ENCODE measurements at regions not wholly inside any gene's neighbourhood (a gene's known extent, or its start where the extent isn't known, plus 50 kb on each side); places are given as distances from the start of the nearest gene placed in this dataset.

GRCh38 chr2:149808556-149808955, 221.0 kb upstream of the MMADHC start:
- Mint-ChIP-seq H3K36me3 (ENCODE audit: insufficient read depth, unreplicated experiment) (no peaks in the 10 kb centered on the region), H3K4me1 (ENCODE audit: low read depth, unreplicated experiment) (no peaks in the 10 kb centered on the region), H3K27me3 (ENCODE audit: unreplicated experiment) (no peaks in the 10 kb centered on the region), H3K9me3 (ENCODE audit: low read depth, unreplicated experiment) (peaks cover 5% of the 10 kb centered on the region), H3K4me3 (ENCODE audit: low read depth, unreplicated experiment) (no peak overlapping the region), H3K27ac (ENCODE audit: unreplicated experiment) (no peak overlapping the region)
- intact Hi-C loops (cut with micrococcal nuclease; ENCODE audit: unreplicated experiment) = no loop called here
- TF ChIP-seq, protein P1, sequence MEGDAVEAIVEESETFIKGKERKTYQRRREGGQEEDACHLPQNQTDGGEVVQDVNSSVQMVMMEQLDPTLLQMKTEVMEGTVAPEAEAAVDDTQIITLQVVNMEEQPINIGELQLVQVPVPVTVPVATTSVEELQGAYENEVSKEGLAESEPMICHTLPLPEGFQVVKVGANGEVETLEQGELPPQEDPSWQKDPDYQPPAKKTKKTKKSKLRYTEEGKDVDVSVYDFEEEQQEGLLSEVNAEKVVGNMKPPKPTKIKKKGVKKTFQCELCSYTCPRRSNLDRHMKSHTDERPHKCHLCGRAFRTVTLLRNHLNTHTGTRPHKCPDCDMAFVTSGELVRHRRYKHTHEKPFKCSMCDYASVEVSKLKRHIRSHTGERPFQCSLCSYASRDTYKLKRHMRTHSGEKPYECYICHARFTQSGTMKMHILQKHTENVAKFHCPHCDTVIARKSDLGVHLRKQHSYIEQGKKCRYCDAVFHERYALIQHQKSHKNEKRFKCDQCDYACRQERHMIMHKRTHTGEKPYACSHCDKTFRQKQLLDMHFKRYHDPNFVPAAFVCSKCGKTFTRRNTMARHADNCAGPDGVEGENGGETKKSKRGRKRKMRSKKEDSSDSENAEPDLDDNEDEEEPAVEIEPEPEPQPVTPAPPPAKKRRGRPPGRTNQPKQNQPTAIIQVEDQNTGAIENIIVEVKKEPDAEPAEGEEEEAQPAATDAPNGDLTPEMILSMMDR (IDR thresholded peaks at IDR 0.05; ENCODE audit: unreplicated experiment) = no peak
- no TSS peak for BruUV-seq (replicated peaks)
- CTCF ChIA-PET = interaction anchor here (1.4 kb wide), 1 partner anchor 11 kb away, joined by 5 read pairs; no protein-coding TSS in a partner anchor
- DNase-seq = no peak

DNA sequence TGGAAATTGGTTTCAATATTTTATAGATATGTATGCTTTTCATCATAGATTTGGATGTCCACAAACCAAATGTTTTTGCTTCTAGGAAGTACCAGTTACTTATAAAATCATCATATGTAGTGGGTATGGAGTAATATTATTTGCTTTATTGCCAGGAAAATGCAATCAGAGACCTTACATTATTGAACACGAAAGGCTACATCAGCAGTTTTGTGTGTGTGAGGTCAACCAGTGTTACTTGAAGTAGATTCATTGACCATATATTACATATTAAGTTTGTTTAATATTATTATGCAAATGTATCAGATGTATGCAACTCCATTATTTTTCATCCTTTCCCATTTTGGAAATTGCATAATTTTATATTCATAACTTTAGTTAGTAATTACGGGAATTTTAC, 219.1 kb upstream of the MMADHC start:
- no peaks in the 10 kb centered on the region for H3K27me3 Mint-ChIP-seq (ENCODE audit: unreplicated experiment)
- intact Hi-C loops (cut with micrococcal nuclease; ENCODE audit: unreplicated experiment) = no loop called here
- BruUV-seq (replicated peaks) = no TSS peak
- H3K4me3 Mint-ChIP-seq (ENCODE audit: low read depth, unreplicated experiment) = no peak overlapping the region
- H3K27ac Mint-ChIP-seq (ENCODE audit: unreplicated experiment) = no peak overlapping the region
- CTCF ChIA-PET = no interaction called here
- no peaks in the 10 kb centered on the region for H3K4me1 Mint-ChIP-seq (ENCODE audit: low read depth, unreplicated experiment)
- peaks cover 3% of the 10 kb centered on the region for H3K9me3 Mint-ChIP-seq (ENCODE audit: low read depth, unreplicated experiment)
- TF ChIP-seq, protein P1 (IDR thresholded peaks at IDR 0.05; ENCODE audit: unreplicated experiment) = no peak
- DNase-seq = no peak
- H3K36me3 Mint-ChIP-seq (ENCODE audit: insufficient read depth, unreplicated experiment) = no peaks in the 10 kb centered on the region

DNA sequence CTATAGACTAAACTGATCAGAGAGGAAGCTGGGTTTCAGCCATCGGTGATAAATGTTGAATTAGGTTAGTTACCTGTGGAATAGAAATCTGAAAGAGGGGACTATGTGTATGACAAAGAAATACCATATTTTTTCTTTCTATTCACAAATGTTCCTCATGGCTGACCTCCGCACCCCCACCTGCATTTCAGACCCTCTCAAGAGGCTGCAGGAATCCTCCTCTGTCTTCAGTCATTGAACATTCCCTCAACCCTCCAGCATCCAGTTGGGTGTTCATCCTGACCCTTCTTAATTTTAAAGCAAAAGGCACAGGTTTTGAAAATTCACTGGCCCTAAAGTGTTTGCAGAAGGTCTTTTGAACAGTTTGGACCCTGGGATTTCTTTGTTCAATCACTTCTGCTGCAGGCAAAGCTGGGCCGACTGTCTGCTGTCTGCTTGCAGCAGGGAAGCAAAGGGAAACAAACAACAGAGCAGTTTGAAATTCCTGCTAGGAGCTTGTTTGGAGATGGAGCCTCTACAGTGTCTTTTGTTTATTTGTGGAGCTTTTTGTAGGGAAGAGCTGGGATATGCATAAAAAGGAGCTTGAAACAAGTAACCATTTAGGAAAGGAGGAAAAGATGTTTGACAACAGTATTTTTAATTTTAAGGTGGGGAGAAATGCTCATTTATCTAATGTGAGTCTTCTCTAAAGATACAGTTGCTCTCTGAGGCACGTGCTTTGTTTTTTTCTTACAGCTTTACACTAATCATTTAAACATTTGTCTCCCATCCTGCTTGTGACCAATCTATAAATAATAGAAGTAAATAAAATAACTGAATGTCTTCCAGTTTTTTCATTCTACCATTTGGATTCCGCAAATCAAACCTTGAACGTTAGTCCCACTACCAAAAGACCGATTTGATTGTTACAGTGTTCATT, 213.3 kb upstream of the MMADHC start:
- H3K36me3 Mint-ChIP-seq (ENCODE audit: insufficient read depth, unreplicated experiment) = no peaks in the 10 kb centered on the region
- CTCF ChIA-PET = no interaction called here
- no peak for DNase-seq
- no peak overlapping the region for H3K4me3 Mint-ChIP-seq (ENCODE audit: low read depth, unreplicated experiment)
- H3K4me1 Mint-ChIP-seq (ENCODE audit: low read depth, unreplicated experiment) = peaks cover 11% of the 10 kb centered on the region
- no peaks in the 10 kb centered on the region for H3K27me3 Mint-ChIP-seq (ENCODE audit: unreplicated experiment)
- H3K9me3 Mint-ChIP-seq (ENCODE audit: low read depth, unreplicated experiment) = no peaks in the 10 kb centered on the region
- BruUV-seq (replicated peaks) = no TSS peak
- intact Hi-C loops (cut with micrococcal nuclease; ENCODE audit: unreplicated experiment) = no loop called here
- TF ChIP-seq, protein P1 (IDR thresholded peaks at IDR 0.05; ENCODE audit: unreplicated experiment) = no peak
- no peak overlapping the region for H3K27ac Mint-ChIP-seq (ENCODE audit: unreplicated experiment)

DNA sequence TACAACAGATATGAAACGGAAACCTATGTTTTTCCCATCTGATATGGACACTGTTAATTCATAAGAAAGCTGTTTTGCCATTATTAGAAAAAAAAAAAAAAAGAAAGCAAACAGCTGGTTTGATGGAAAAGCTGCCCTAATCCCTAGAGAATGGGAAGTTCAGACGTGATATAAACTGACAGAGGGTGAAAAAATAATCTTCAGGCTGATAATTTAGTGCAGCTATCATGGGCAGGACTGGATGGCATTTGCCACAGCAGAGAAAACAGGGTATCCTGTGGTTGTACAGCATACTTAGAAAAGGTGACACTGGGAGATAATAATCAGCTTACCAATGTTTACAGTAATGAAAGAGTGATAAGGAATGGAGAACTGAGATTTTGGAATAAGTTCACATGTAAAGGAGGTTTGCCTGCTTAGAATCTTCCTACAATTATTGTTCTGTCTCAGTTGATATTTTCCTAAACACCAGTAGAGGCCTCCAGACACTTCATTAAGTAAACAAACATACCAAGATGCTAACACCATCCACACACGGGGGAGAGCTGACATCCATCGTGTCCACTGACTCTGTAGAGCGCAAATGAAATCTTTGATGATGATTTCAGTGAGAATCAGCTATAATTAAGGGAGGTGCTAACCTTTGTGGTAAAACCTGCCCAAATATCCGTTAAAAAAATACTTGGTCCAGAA, 211.6 kb upstream of the MMADHC start:
- CTCF ChIA-PET = interaction anchor here (0.6 kb wide), 1 partner anchor 1641 kb away, joined by 5 read pairs; no protein-coding TSS in a partner anchor
- intact Hi-C loops (cut with micrococcal nuclease; ENCODE audit: unreplicated experiment) = loop anchor here (2.0 to 5.0 kb wide), 2 partner anchors 193 to 688 kb away; partner anchors contain the start of gene RND3
- TF ChIP-seq, protein P1 (IDR thresholded peaks at IDR 0.05; ENCODE audit: unreplicated experiment) = no peak

More for the DNA sequence above, 211.6 kb upstream of the MMADHC start:
- Mint-ChIP-seq H3K27me3 (ENCODE audit: unreplicated experiment) (no peaks in the 10 kb centered on the region), H3K27ac (ENCODE audit: unreplicated experiment) (no peak overlapping the region), H3K9me3 (ENCODE audit: low read depth, unreplicated experiment) (peaks cover 2% of the 10 kb centered on the region), H3K4me1 (ENCODE audit: low read depth, unreplicated experiment) (peaks cover 11% of the 10 kb centered on the region), H3K4me3 (ENCODE audit: low read depth, unreplicated experiment) (no peak overlapping the region), H3K36me3 (ENCODE audit: insufficient read depth, unreplicated experiment) (no peaks in the 10 kb centered on the region)
- DNase-seq = peak; percentile 6
- no TSS peak for BruUV-seq (replicated peaks)

Measured in Calu3 (cell line).